ENCODE measurements at regions not wholly inside any gene's neighbourhood (a gene's known extent, or its start where the extent isn't known, plus 50 kb on each side); places are given as distances from the start of the nearest gene placed in this dataset.

- DNase-seq (ENCODE audit: extremely low read depth in 1 of 11, low read depth in 9 of 11, low spot score in 4 of 11), result no peak
Observed at GRCh38 chr6:1479601-1480221, 90.3 kb downstream of the FOXF2 start.

- no peak for DNase-seq (ENCODE audit: extremely low read depth in 1 of 11, low read depth in 9 of 11, low spot score in 4 of 11)
Observed at GRCh38 chr6:1481286-1481685, 91.9 kb downstream of the FOXF2 start.

GRCh38 chr6:1482381-1483166 is 93.2 kb downstream of the FOXF2 start:
- no peak for DNase-seq (ENCODE audit: extremely low read depth in 1 of 11, low read depth in 9 of 11, low spot score in 4 of 11)

GRCh38 chr6:1485678-1486077 is 96.3 kb downstream of the FOXF2 start:
- no peak for DNase-seq (ENCODE audit: extremely low read depth in 1 of 11, low read depth in 9 of 11, low spot score in 4 of 11)

- DNase-seq (ENCODE audit: extremely low read depth in 1 of 11, low read depth in 9 of 11, low spot score in 4 of 11), result no peak
Observed at GRCh38 chr6:1486387-1486786, 97.0 kb downstream of the FOXF2 start.

- DNase-seq (ENCODE audit: extremely low read depth in 1 of 11, low read depth in 9 of 11, low spot score in 4 of 11), result no peak
Observed at GRCh38 chr6:1487239-1487638, 97.9 kb downstream of the FOXF2 start.

- no peak for DNase-seq (ENCODE audit: extremely low read depth in 1 of 11, low read depth in 9 of 11, low spot score in 4 of 11)
Observed at GRCh38 chr6:1491025-1491424, 101.6 kb downstream of the FOXF2 start.

- no peak for DNase-seq (ENCODE audit: extremely low read depth in 1 of 11, low read depth in 9 of 11, low spot score in 4 of 11)
Observed at GRCh38 chr6:1491591-1492319, 102.4 kb downstream of the FOXF2 start.

GRCh38 chr6:1494671-1495070 is 105.3 kb downstream of the FOXF2 start:
- DNase-seq (ENCODE audit: extremely low read depth in 1 of 11, low read depth in 9 of 11, low spot score in 4 of 11), result no peak

GRCh38 chr6:1495344-1495743 is 106.0 kb downstream of the FOXF2 start:
- DNase-seq (ENCODE audit: extremely low read depth in 1 of 11, low read depth in 9 of 11, low spot score in 4 of 11), result no peak

- DNase-seq (ENCODE audit: extremely low read depth in 1 of 11, low read depth in 9 of 11, low spot score in 4 of 11), result no peak
Observed at GRCh38 chr6:1496092-1496491, 106.7 kb downstream of the FOXF2 start.

GRCh38 chr6:1496836-1497760 is 107.7 kb downstream of the FOXF2 start:
- DNase-seq (ENCODE audit: extremely low read depth in 1 of 11, low read depth in 9 of 11, low spot score in 4 of 11), result peak in 3 of 11 donors; percentile 21 to 26 (median 25)

- no peak for DNase-seq (ENCODE audit: extremely low read depth in 1 of 11, low read depth in 9 of 11, low spot score in 4 of 11)
Observed at GRCh38 chr6:1497761-1498105, 108.4 kb downstream of the FOXF2 start.

- no peak for DNase-seq (ENCODE audit: extremely low read depth in 1 of 11, low read depth in 9 of 11, low spot score in 4 of 11)
Observed at GRCh38 chr6:1498491-1499113, 109.2 kb downstream of the FOXF2 start.

GRCh38 chr6:1499777-1500176 is 109.9 kb upstream of the FOXC1 start:
- no peak for DNase-seq (ENCODE audit: extremely low read depth in 1 of 11, low read depth in 9 of 11, low spot score in 4 of 11)

- no peak for DNase-seq (ENCODE audit: extremely low read depth in 1 of 11, low read depth in 9 of 11, low spot score in 4 of 11)
Observed at GRCh38 chr6:1500913-1501312, 108.8 kb upstream of the FOXC1 start.

GRCh38 chr6:1502041-1502440 is 107.7 kb upstream of the FOXC1 start:
- DNase-seq (ENCODE audit: extremely low read depth in 1 of 11, low read depth in 9 of 11, low spot score in 4 of 11), result no peak

GRCh38 chr6:1503811-1504210 is 105.9 kb upstream of the FOXC1 start:
- DNase-seq (ENCODE audit: extremely low read depth in 1 of 11, low read depth in 9 of 11, low spot score in 4 of 11), result no peak

- no peak for DNase-seq (ENCODE audit: extremely low read depth in 1 of 11, low read depth in 9 of 11, low spot score in 4 of 11)
Observed at GRCh38 chr6:1504465-1504864, 105.2 kb upstream of the FOXC1 start.
